OCI-LY1 (cell line): ENCODE measurements at regions not wholly inside any gene's neighbourhood (a gene's known extent, or its start where the extent isn't known, plus 50 kb on each side); places are given as distances from the start of the nearest gene placed in this dataset.

ENCODE experiments used
- EZH2 ChIP-seq: fragments of 200-600 bp; sonication (generic), shearing (Covaris generic); IDR thresholded peaks from 2 replicates; pipeline ENCODE4 v1.8.0; 2017; ENCODE audit warnings: borderline replicate concordance, mixed run types, mild to moderate bottlenecking, antibody characterized with exemption, low read length, moderate library complexity, mixed read lengths
- TF ChIP-seq, protein P1 (sequence below): fragments of 200-600 bp; sonication (generic), shearing (Covaris generic); IDR thresholded peaks from 2 replicates; pipeline ENCODE4 v1.5.1; 2017; ENCODE audit warnings: mild to moderate bottlenecking, antibody characterized with exemption, low read length, moderate library complexity, mixed read lengths

DNA sequence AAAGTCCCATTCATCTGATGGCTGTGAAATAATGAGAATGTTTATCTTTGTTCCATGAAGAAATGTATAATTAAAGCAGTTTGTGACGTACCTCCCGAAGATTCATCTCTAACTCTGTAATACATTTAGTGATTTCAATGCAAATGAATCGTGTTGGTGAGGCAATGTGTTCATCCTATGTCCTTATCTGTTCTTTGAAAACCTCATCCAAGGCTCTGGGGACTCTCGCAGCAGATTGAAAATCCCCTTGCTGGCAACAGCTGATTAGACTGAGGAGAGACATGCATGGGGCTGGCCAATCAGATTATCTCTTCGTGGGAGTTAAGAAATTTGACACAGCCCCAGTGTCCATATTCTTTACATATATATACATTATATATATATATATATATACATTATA is 1095.4 kb upstream of the EEF2KMT start:
- TF ChIP-seq, protein P1, sequence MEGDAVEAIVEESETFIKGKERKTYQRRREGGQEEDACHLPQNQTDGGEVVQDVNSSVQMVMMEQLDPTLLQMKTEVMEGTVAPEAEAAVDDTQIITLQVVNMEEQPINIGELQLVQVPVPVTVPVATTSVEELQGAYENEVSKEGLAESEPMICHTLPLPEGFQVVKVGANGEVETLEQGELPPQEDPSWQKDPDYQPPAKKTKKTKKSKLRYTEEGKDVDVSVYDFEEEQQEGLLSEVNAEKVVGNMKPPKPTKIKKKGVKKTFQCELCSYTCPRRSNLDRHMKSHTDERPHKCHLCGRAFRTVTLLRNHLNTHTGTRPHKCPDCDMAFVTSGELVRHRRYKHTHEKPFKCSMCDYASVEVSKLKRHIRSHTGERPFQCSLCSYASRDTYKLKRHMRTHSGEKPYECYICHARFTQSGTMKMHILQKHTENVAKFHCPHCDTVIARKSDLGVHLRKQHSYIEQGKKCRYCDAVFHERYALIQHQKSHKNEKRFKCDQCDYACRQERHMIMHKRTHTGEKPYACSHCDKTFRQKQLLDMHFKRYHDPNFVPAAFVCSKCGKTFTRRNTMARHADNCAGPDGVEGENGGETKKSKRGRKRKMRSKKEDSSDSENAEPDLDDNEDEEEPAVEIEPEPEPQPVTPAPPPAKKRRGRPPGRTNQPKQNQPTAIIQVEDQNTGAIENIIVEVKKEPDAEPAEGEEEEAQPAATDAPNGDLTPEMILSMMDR = no peak
- no peak for TF ChIP-seq EZH2
